ENCODE measurements at regions not wholly inside any gene's neighbourhood (a gene's known extent, or its start where the extent isn't known, plus 50 kb on each side); places are given as distances from the start of the nearest gene placed in this dataset.

DNA sequence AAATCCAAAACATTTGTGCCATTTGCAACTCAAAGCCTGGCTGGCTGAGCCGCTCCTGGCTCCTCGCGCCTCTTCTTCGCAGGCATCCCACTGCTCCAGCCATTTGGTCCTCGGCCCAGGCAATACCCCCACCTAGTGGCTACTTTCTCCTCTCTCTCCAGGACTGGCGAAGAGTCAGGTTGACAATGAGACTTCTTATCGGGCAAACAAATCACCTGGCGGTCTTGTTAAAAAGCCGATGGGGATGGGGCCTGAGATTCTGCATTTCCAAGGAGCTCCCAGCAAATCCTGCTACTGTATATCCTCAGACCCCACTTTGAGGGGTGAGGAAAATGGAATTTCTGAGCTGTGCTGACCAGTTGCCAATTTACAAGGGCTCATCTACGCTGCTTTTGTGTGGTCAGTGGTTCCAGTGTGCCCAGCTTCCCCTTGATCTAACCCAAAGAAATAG is 89.0 kb downstream of the ISX start:
- TF ChIP-seq TEAD4 (IDR thresholded peaks at IDR 0.05; ENCODE audit: low read depth, low read length), result no peak
- TF ChIP-seq CTCF (IDR thresholded peaks at IDR 0.05; ENCODE audit: control extremely low read depth in 1 of 3, insufficient read depth in 1 of 3, low read depth in 1 of 3, low read length in 3 of 3), result peak; percentile 80 to 91 (median 85)
- no peak for TF ChIP-seq POLR2AphosphoS5 (IDR thresholded peaks at IDR 0.05; ENCODE audit: low read depth, low read length)
- TF ChIP-seq TCF12 (IDR thresholded peaks at IDR 0.05; ENCODE audit: low read depth, low read length), result no peak
- no peak for TF ChIP-seq KDM4A (IDR thresholded peaks at IDR 0.05; ENCODE audit: low read depth, low read length, severe bottlenecking)
- TF ChIP-seq EP300 (IDR thresholded peaks at IDR 0.05; ENCODE audit: borderline replicate concordance in 1 of 2, low read depth in 2 of 2, low read length in 2 of 2), result no peak
- TF ChIP-seq EZH2 (IDR thresholded peaks at IDR 0.05; ENCODE audit: low read depth, low read length, severe bottlenecking), result no peak
- TF ChIP-seq CREB1 (IDR thresholded peaks at IDR 0.05), result no peak
- no peak for TF ChIP-seq POLR2A (IDR thresholded peaks at IDR 0.05; ENCODE audit: control extremely low read depth in 1 of 2, low read depth in 2 of 2, low read length in 2 of 2)

Data from H1 (cell line).